ENCODE measurements at regions not wholly inside any gene's neighbourhood (a gene's known extent, or its start where the extent isn't known, plus 50 kb on each side); places are given as distances from the start of the nearest gene placed in this dataset.

DNA sequence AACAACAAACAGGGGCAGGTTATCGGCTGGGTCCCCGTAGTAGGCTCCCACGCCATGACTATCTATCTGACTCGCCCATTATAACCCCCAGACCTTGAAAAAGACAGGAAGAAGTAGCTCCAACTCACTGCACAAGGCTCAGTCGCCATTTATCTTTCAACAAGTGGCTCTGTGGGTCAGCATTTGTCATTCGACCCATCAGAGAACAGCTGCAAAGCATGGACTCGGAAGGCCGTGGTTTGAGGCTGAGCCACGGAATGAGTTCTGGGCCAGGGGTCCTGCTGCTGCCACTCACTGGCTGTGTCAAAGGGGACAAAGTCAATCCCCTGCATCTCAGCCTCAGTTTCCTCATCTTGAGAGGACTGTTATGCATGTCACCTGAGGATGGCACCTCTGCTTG, 131.0 kb downstream of the DMRTA2 start:
- DNase-seq, result no peak

DNA sequence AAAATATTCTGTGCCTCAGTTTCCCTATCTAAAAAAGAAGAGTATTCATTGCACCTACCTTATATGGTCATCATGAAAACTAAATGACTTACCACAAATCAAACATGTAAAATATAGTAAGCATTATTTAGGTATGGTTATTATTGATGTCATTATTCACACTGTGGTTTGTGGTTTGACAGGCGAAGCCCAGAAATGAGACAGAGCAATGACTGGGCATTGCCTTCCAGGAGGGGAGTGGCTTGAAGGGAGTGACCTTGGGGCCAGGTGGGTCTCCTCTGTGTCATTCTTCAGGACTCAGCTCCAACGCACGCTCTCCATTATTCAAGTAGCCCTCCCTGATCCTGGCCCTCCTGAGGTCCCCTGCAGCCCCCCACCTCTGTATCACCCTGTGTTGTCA, 133.7 kb downstream of the DMRTA2 start:
- no peak for DNase-seq

DNA sequence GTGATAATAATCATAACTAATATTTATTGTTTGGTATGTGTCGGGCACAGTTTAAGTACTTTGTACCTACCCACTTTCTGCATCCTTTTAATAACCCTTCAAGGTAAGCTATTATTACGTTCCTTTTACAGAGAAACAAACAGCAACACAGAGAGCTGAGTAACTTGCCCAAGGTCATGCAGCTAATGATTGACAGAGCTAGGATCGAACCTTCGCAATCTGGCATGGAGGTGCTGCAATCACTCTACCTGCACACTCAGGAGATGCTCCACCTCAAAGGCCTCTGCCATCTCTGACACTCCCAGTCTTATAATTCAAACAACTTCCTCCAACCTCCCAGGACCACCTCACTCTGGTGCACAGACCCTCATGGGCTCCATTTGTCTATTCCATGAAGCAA, 137.2 kb downstream of the DMRTA2 start:
- no peak for DNase-seq

DNA sequence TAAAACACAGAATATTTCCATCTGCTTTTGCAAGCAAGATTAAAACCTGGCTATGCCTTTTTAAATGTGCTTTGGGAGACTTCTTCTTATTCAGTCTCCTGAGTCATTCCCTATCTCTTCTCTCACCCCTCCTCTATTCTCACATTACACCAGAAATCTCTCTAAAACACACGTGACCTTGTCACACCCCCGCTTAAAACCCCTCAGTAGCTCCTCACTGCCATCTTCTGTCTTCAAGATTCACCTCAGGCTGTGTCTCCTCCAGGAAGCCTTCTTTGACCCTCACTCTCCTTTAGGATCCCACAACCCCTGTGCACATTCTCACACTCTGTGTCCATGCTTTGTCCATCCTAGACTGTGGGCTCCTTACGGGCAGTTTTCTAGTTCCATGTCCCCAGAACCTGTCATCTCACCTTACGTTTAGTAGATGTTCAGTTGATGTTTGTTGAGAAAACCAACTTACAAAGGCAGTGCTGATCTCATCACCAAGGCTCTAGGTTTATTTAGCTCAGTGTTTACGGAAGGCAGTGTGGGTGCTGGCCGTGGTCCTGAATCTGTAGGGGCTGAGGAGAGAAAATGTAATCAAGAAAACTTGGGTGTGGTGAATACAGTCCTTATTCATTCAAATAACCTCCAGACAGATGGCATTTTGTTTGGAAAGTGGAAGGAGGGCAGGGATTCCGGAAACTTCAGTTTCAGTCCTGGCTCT, 143.5 kb downstream of the DMRTA2 start:
- DNase-seq, result no peak

DNA sequence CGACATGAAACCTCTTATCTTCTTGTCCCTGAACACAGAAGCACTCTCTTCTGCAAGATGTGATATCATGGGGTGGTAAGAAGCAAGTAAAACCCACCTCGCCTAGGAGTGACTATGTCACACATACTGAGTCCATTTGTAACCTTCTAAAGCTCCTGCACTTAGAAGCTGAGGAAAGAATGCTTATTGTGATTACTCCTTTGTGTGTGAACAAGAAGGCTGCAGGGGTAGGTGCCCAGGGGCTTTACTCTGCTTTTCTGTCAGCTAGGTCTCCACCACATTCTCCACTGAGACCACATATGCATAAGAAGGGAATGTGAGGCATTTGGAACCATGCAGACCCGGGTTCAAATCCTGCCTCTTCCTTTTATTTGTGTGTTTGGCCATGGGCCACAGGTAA, 144.3 kb downstream of the DMRTA2 start:
- DNase-seq, result no peak

DNA sequence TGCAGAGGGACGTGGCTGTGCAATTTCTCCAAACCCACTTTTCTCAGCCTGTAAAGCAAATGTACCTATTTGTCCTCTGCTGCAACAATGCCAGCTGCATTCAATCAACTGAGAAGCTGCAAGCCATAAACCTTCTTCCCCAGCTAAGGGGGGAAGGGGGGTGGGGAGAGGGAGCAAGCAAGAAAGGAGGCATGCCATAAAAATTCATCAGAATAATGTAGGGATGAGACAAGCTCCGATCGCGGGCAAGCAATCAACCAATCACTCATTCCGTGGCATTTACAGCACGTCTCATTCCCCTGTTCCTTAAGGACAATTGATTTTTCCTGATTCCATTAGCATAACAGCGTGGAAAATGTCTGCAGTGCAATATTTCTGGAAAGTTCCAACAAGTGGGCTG, 144.8 kb downstream of the DMRTA2 start:
- no peak for DNase-seq

DNA sequence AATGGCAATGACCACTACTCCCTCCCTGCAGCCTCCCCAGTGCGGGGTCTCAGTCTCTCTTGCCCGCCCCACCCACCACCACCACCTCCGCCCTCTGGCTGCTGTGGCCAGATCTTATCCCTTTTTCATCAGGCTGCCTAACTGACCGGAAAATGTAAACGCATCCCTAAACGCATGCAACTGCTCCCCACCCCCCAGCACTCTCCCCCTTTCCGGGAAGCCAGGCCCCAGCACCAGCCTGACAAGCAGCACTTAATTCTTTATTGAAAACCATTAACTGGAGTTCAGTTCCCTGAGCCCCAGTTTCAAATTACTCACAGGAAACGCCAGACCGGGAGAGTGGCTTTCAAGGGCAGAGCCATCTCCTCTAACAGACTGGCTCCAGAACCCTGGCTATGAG, 147.7 kb downstream of the DMRTA2 start:
- no peak for DNase-seq

DNA sequence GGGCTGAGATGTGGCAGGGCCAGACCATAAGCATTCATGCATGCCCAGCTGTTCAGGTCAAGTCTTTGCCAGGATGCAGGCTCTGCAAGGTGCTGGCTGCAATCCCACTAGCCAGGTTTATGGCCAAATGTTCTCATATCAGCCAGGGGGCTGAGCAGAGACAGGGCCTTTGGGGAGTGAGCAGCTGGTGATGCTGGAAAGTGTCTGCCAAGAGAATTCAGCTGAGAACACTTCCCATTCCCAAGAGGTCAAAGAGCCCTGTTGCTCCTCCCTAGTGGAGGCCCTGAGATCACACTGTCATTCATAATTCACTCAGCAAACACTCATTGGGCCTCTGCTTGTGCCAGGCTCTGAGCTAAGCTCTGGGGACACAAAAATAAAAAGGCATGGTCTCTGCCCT, 150.3 kb downstream of the DMRTA2 start:
- no peak for DNase-seq

DNA sequence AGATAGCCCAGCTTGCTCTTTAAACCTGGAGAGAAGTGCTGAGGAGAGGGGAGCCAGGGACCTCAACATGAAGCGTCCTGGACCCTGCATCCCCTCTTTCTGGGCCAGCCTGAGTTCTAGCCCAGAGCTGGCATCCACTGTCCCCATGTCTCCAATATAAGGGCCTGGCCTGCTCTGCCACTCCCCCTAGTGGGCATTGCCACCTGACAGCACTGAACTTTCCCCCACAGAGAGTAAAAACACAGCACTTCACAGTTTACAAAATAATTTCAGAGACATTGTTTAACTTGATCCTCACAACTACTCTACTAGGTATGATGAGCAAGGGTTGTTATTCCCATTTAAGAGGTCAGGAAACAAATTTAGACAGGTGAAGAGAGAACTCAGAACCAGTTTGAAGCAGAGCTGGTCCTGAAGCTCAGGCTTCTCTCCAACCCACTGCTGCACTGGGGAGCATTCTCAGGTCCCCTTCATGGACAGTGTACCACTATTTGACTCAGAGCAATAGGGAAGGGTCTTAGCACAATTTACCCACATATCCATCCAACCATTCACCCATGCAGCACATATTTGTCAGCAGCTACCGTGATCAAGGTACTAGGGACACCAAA, 151.2 kb downstream of the DMRTA2 start:
- DNase-seq, result peak; percentile 56

DNA sequence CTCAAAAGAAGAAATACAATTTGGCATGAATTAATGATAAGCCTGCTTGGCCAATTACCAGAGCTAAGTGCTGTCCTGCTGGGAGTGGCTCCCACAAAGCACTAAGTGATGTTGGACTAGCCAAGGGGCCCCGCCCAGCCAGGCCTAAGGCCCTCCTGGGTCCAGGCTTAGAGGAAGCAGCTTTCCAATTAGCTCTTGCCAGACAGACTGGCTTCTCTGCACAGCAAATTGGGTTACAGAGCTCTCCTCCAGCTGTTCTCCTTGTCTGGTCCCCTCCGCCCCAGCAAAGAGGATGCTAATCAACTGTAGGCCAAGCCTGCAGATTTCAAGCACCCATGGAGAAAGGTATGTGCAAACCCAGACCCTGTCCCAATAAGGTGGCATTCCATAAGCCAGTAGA, 151.9 kb downstream of the DMRTA2 start:
- no peak for DNase-seq

DNA sequence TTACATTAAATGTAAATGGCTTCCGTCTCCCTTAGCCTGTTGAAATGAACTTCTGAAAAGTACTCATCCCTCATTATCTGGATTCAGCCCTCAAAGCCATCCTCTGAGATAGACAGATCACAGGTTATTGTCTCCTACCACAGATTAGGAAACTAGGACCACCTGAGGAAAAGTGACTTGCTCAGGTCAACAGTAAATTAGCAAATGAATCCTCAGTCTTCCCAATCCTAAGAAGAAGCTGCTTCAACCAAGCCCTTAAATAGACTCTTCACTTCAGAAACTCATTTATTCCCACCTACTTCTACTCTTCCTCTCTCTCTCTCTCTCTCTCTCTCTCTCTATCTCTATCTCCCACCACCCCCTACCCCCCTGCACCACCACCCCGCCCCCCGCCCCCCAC, 152.3 kb downstream of the DMRTA2 start:
- no peak for DNase-seq

DNA sequence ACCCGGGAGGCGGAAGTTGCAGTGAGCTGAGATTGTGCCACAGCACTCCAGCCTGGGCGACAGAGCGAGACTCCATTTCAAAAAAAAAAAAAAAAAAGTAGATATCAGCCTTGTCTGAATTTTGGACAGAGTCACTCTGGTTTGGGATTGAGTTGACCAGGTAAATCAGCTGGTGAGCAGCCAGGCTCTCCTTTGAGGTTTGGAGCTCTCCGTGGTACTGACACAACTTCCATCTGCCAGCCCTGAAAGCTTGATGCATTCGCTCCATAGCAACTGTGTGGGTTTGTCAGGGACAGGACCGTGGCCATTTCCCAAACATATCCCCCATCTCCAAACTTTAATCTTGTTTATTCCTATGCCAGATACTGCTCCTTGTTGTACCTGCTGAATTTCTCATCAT, 155.2 kb downstream of the DMRTA2 start:
- DNase-seq, result no peak

DNA sequence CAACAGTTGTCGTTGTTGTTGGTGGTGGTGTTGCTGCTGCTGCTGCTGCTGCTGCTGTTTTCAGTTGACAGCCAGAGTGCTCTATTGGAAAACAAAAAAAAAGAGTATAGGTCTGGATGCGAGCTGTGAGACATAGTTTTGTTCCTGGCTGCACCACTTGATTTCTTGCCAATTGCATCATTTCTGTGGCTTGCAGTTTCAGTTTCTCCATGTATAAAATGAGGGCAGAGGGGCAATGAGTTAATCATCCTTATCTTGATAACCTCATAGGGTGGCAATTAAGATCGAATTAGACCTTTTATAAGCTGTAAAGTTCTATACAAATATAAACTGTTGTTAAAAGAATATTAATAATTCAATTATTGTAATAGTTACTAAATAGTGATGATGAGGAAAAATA, 156.7 kb downstream of the DMRTA2 start:
- DNase-seq, result no peak

DNA sequence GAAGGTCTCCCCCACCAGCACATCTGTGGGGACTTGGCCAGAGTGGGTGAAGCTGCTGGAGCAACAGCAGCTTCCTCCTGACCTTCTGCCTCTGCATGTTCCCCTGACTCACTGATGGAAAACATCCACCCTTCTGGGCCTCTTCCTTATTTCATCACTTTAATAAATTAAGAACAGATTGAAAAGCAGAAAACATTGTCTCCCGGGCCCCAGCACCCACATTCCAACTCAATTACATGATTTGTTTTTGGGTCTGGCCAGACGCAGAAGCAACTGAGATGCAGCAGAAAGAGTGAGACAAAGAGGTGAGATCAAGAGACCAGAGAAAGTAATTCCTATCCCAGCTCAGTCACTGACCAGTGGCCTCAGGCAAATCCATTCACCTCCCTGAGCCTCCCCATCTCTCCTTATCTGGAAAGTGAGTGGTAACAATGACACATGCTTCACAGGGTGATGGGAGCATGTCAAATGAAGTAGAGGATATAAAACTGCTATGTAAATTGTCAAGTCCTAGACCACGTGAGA, 157.1 kb downstream of the ELAVL4 start:
- DNase-seq, result no peak

DNA sequence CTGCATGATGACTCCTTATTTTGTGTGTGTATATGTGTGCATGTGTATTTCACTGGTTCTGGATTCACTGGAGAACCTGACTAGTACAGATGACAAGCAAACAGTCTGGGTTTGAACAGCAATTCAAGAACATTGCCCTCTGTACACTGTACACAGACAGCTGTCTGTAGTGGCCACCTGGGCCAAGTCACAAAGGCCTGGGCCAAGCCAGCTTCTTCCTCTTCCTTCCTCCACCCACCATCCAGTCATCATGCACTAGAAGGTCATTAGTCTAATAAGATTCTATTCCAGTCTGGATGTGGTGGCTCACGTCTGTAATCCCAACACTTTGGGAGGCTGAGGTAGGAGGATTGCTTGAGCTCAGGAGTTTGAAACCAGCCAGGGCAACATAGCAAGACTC, 155.9 kb downstream of the ELAVL4 start:
- no peak for DNase-seq

DNA sequence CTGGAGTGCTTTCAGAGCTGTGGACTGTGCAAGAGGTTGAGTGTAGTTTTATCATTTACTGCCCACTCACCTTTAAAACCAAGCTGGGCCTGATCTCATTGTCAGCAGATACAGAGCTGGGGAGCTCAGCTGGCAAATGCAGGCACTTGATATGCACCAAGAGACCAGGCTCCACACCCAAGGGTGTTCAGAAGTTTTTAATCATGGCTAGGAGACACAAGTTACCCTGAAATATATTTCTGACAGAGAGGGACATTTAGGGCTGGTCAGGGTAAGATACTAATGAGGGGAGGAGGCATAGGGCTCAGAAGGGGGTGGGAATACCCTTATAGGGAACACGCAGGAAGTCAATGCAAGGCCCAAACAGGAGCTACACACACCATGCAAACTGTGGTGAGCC, 153.7 kb downstream of the ELAVL4 start:
- no peak for DNase-seq

DNA sequence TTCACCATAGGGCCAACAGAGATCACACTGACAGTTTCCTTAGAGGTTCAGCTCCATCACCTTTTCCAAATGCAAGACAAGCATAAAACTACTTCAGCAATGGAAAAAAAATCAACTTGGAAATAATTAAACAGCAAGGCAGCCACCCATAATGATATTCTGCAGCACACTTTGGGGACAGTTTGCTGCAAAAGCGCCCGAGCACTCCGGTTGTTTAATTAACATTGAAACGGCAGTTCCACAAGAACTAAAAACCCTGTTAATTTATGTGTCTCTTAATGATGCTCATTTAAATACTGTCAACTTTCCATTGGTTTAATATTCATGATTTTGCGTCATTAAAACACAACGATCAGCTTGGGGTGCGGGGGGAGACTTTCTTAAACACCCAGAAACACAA, 153.2 kb downstream of the ELAVL4 start:
- no peak for DNase-seq

DNA sequence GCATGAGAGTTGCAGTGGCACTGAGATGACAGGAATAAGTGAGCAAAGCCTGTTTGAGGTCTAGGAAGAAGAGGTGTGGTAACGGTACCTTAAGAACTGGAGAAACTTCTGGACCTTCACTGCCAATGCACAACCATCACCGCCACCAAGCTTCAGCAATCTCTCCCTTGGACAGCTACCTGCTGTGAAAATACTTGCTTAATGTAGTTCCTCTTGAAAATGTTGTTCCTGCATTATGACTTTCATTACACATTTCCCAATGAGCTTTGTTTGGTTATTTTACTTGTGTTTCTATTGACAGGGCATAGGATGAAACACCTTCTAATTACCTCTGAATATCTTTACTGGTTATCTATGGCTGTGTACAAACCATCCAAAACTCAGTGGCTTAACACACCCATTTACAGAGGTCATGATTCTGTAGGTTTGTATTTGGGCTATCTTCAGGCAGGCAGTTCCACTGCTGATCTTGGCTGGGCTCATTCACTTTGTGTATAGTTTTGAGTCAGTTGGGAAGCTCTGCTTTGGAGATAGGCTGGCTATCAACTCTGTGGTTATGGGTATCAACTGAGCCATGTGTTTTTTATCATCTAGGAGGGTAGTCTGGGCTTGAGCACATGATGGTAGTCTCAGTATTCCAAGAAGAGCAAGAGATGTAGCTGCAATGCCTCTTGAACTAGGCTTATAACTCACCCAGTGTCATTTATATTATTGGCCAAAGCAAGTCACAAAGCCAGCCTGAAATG, 149.4 kb downstream of the ELAVL4 start:
- DNase-seq, result no peak

DNA sequence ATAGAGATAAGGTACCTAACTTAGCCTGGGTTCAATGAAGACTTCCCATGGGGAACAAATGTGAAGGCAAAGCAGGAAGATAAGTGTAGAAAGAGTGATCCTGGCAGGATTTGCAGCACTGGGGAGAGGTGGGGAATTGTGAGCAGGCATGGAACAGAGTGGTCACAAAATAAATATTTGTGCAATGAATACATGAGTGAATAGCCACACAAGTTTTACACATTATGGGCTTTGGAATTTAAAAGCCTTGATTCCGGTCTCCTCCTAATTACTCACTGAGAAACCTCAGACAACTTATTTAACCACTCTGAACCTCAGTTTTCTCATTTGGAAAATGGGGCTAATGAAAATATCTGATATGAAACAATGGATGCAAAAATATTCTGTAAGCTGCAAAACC, 148.3 kb downstream of the ELAVL4 start:
- DNase-seq, result no peak

All from activated CD8-positive, alpha-beta memory T cell treated with anti-CD3 and anti-CD28 coated beads, Interleukin-2, amount 50 U/mL, for 48 hours (primary cell).